ENCODE measurements at regions not wholly inside any gene's neighbourhood (a gene's known extent, or its start where the extent isn't known, plus 50 kb on each side); places are given as distances from the start of the nearest gene placed in this dataset.
"Not testable (repeated sequence)": the region's sequence is repeated elsewhere in the genome, so short reads cannot be mapped to it uniquely, and the experiment has no call there.

DNA sequence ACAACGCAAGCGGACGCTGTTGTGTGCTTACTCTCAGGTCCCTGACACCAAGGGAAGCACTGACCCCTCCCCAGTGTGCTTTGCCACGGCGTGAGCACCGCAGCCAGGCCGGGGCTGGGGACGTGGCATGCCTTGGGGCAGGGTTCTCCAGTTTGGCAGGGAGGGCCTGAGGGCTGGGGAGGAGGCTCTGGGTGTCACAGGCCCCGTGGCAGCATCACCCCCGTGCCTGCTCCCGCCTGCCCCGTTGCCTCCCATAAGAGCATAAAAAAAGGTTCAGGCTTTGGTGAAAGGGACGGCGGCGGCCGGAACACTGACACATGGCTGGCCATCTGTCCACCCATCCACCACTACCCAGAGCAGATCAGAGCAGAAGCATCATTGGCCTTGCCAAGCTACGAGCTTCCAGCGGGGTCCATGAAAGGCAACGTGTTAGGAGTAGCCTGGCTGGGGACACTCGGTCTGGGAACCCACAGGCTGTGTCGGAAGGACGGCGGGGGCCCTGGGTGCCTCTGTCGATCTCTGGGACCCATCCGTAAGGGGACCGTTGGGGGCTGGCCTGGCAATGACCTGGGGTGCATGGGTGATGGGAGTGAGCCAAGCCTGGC is 183.0 kb downstream of the IGLL1 start:
- DNase-seq (ENCODE audit: low read depth in 2 of 2, low spot score in 1 of 2), result no peak

DNA sequence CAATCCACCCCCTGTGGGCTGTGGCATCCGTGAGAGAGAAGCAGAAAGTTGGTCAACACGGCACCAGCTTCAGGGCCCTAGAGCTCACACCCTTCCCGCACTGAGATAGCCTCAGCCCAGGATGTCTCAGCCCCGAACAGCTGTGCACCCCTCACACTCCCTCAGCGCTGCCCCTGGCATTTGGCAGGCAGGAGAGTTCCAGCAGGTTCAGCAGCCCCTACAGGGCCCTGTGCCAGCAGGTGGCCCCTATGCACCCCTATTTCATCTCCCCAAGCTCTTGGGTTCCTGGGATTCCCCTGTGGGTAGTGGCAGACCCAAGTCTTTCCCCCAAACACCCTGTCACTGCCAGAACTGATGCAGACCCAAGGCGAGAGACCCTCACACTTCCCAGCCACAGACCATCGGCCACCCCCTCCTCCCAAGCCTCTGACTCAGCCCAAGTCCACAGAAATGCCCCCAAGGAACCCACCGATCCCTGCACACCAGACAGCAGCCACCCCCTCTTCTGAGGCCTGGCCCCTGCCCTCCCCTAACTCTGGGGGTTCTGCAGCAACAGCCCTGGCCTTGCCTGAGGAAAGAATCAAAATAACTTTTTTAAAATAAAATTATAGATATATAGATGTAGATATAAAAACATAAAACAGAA is 183.6 kb downstream of the IGLL1 start:
- DNase-seq (ENCODE audit: low read depth in 2 of 2, low spot score in 1 of 2), result no peak

- no peak for DNase-seq (ENCODE audit: low read depth in 2 of 2, low spot score in 1 of 2)
These were observed 184.3 kb downstream of the IGLL1 start for GRCh38 chr22:23395530-23396361.

- no peak for DNase-seq (ENCODE audit: low read depth in 2 of 2, low spot score in 1 of 2)
These were observed 185.4 kb downstream of the IGLL1 start for GRCh38 chr22:23394525-23395326.

DNA sequence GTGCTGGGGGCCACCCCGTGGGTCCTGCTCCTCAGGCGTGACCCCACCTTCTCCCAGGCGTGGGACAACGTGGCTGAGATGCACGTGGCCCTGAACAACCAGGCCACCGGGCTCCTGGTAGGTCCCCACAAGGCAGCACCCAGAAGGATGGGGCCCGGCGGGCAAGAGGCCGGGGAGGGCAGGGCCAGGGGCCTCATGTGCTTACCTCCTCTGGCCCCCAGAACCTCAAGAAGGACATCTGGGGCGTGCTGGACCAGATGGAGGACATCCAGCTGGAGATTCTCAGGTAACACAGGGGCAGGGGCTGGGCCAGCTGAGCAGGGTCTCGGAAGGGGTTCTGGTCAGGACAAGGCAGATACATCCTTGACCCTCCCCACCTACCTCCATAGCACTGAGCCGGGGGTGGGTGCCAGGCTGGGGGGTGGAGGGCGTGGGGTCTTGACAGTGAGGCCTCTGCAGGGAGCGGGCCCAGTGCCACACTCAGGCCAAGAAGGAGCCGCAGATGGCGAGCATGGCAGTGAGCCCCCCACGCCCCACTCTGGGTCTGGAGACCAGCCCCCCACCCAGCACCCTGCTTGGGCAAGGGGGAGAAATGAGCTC is 186.3 kb downstream of the IGLL1 start:
- DNase-seq (ENCODE audit: low read depth in 2 of 2, low spot score in 1 of 2), result no peak

- DNase-seq (ENCODE audit: low read depth in 2 of 2, low spot score in 1 of 2), result not testable (repeated sequence)
These were observed 186.9 kb downstream of the IGLL1 start for GRCh38 chr22:23393199-23393598.

- DNase-seq (ENCODE audit: low read depth in 2 of 2, low spot score in 1 of 2), result no peak
These were observed 187.5 kb downstream of the IGLL1 start for GRCh38 chr22:23392420-23393121.

- DNase-seq (ENCODE audit: low read depth in 2 of 2, low spot score in 1 of 2), result no peak
These were observed 189.1 kb downstream of the IGLL1 start for GRCh38 chr22:23391022-23391421.

GRCh38 chr22:23389271-23390071 is 190.6 kb downstream of the IGLL1 start:
- DNase-seq (ENCODE audit: low read depth in 2 of 2, low spot score in 1 of 2), result no peak

DNA sequence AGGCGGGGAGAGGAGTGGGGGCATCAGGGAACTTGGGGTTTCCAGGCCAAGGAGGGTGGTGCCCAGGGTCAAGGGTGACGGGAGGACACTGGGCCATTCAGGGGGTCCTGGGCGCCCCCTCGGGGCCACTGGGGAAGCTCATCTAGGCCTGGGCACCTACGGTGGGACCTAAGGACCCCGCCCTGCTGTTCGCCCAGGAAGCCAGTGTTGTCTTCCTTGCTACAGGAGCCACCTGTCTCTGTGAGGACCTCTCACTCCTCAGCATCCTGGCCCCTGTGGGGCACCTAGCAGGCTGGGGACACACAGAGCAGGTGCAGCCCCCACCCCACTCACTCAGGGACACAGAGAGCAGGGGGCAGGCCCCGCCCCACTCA is 191.6 kb downstream of the IGLL1 start:
- DNase-seq (ENCODE audit: low read depth in 2 of 2, low spot score in 1 of 2), result no peak

DNA sequence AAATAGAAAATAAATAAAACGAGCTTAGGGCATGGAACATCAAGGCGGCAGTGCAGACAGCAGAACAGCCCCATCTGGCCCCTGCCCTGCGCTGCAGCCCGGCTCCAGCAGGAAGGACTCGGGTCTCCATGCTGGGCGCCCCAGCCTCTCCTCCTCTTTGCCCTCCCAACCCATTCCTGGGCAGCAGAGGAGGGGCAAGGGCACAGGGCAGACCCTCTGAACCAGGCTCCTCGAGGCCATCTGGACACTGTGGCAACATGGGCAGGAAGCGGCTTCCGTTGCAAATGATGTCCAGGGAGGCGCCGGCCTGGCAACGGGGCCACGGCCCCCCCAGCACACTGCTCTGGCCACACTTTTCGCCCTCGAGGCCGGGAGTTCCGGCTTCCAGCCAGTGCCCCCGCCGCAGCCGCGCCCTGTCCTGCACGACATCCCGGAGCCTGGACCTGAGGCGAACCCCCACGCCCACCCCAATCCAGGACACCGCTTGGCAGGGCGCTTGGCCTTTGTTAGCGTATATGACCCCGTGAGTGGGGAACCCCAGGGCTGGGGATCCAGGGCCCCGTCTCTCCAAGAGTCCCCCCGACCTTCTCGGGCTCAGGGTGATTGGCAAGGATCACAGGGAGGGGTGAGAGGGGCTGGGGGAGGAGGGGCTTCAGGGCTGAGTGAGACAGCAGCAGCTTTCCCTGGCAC is 192.1 kb downstream of the IGLL1 start:
- no peak for DNase-seq (ENCODE audit: low read depth in 2 of 2, low spot score in 1 of 2)

- DNase-seq (ENCODE audit: low read depth in 2 of 2, low spot score in 1 of 2), result no peak
These were observed 193.1 kb downstream of the IGLL1 start for GRCh38 chr22:23386822-23387580.

- peak; percentile 46 to 82 for DNase-seq (ENCODE audit: low read depth in 2 of 2, low spot score in 1 of 2)
These were observed 194.1 kb downstream of the IGLL1 start for GRCh38 chr22:23385678-23386631.

- DNase-seq (ENCODE audit: low read depth in 2 of 2, low spot score in 1 of 2), result no peak
These were observed 195.0 kb downstream of the IGLL1 start for GRCh38 chr22:23384923-23385677.

DNA sequence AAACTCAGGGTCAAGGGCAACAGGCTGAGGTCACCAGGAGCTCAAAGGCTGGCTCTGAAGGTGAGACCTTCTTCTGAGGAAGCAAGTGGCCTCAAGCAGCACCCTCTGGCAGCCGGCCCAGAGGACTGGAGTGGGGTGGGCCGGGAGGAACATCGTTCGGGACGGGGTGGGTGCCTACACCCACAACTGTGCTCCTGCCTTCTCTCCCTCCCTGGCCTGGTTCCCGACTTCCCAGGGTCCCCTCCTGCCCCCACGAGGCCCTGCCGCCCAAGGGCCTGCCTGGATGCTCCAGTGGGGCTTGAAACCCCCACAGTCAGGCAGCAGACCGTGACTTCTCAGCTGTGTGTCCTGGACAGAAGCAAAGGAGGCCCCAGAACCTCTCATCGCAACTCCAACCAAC is 195.7 kb downstream of the IGLL1 start:
- DNase-seq (ENCODE audit: low read depth in 2 of 2, low spot score in 1 of 2), result no peak
